NT2/D1 (cell line): ENCODE measurements at regions not wholly inside any gene's neighbourhood (a gene's known extent, or its start where the extent isn't known, plus 50 kb on each side); places are given as distances from the start of the nearest gene placed in this dataset.

Experiments
- SUZ12 ChIP-seq: IDR thresholded peaks from 2 replicates; pipeline ENCODE4 v1.6.1; 2011; ENCODE audit not compliant: insufficient read length, insufficient read depth; ENCODE audit errors: extremely low read depth
- YY1 ChIP-seq: IDR thresholded peaks from 2 replicates; pipeline ENCODE4 v1.6.1; 2011; ENCODE audit not compliant: insufficient read length, insufficient read depth
- ZNF274 ChIP-seq: IDR thresholded peaks from 2 replicates; pipeline ENCODE4 v1.6.1; 2011; ENCODE audit warnings: mild to moderate bottlenecking, low read depth, low read length

DNA sequence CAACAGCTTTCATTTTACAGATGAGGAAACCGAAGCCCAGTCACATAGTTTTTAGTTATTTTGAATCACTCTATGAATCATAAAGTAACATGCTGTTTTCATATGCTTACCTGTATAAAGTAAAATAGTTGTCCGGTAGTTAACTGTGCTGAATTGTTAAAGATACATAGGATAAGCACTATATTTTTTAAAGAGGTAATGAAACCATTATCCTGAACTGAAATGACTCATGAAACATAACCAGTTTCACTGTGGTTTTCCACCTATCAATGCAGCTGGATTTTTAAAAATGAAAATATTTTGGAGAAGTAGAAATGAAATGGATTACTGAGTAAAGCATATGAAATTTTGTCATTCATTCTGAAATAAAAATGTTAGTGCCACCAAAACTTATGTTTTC, 655.0 kb downstream of the OLFM4 start:
- no peak for TF ChIP-seq YY1
- TF ChIP-seq ZNF274: no peak
- TF ChIP-seq SUZ12: no peak
